Muscle of arm (tissue), 1 donor: ENCODE measurements at regions not wholly inside any gene's neighbourhood (a gene's known extent, or its start where the extent isn't known, plus 50 kb on each side); places are given as distances from the start of the nearest gene placed in this dataset.

Experiments
- DNase-seq: peaks from one replicate; pipeline ENCODE4 v3.0.0-alpha.2; 2013

DNA sequence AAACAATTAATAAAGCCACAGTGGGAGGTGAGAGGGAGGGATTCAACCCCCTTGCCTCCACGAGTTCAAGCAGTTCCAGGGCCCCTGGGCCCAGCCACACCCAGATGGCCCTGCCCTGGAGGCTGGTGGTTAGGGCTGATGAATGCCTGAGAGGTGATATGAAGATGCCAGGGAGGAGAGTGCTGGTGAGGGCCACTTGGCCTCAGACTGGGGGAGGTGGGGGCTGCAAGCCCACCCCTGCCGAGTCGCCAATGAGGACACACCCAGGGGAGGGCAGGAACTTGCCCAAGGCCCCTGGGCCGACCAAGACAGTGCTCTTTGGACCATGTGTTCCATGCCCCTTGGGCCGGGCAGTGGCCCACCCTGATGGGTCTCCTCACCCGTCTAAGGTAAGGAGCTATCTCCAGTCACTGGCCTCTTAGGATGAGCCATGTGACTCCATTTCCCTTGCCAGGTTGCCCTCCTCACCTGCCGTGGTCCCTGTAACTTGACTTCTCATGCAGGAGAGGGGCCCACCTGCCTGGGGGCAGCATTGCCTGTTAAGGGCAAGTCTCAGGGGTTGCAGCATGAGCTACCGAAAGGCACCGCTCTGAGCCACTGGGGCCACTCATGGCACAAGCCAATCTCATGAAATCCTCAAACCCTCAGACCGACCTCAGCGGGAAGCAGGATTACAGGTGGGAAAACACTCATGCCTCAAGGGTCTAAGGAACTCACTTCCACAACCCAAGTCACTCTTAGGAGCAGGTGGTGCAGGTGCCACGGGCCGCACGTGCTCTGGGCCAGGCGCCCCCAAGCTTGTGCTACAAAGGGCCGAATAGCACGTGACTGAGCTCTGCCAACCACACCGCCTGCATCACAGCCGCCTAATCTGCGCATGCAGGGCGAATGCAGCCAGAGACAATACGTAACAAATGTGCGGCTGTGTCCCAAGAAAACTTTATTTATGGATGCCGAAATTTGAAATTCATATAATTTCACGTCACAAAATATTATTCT, 147.4 kb upstream of the MLN start:
- DNase-seq = no peak

DNA sequence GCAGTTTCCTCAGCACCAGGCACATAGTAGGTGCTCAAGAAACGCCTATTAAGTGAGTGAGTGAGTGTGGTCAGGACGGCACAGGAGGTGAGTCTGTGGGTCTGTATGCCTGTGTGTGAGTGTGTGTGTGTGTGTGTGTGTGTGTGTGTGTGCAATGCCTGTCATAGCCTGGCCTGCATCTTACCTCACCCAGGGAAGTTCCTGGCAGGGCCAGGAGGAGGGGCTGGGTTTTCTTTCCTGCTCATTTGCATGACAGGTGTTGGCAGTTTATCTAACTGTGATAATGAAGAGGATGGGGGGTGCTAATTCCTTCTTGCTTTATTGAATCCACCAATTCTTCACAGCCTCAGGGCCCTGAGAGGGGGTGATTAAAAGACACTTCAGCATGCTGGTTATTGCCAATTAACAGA, 146.7 kb upstream of the MLN start:
- DNase-seq = no peak

GRCh38 chr6:33949877-33950435, 146.2 kb upstream of the MLN start:
- DNase-seq = no peak

- DNase-seq = no peak
Measured at GRCh38 chr6:33949111-33949510, 145.3 kb upstream of the MLN start.

DNA sequence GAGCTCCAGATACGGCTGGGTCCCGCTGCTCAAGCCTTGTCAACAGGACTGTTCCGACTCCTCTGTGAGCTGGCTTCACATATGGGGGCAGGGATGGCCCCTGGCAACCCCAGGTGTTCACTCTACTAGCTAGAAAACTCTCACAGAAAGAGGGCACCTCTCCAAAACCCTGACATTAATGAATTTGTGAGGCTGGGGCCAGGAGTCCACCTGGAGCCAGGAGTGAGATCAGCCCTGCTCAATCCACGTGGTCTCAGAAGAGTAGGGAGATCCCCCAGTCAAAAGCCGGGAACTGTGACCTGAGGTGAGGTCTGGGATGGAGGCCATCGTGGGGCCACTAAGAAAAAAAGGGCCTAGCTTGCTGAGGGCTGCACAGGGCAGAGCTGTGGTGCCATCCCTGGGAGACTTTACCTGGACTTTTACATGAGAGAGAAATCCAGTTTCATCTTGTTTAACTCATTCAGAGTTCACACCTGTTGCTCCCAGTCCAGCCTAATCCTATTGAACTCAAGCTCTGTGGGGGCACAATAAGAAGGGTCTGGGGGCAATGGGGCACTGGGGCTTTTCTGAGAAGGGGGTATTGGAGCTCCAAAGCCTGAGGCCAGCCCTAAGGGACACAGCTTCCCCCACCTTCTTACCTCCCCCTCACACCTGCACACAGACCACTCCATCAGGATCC, 144.3 kb upstream of the MLN start:
- DNase-seq = no peak

GRCh38 chr6:33947047-33947446, 143.2 kb upstream of the MLN start:
- no peak for DNase-seq

DNA sequence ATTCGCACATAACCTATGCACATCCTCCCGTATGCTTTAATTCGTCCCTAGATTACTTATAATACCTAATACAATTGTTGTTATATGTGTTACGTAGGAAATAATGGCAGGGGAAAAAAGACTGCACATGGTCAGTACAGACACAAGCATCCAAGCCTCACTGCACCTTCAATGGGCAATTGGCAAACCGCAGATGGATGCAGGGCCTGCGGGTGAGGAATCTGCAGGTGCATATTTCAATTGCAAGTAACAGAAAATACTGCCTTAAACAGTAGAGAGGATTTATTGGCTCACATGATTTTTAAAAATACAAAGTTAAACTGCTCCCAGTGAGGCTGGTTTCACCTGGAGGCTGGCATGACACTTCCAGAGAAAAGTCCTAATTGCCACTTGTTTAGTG, 142.1 kb upstream of the MLN start:
- DNase-seq = no peak

DNA sequence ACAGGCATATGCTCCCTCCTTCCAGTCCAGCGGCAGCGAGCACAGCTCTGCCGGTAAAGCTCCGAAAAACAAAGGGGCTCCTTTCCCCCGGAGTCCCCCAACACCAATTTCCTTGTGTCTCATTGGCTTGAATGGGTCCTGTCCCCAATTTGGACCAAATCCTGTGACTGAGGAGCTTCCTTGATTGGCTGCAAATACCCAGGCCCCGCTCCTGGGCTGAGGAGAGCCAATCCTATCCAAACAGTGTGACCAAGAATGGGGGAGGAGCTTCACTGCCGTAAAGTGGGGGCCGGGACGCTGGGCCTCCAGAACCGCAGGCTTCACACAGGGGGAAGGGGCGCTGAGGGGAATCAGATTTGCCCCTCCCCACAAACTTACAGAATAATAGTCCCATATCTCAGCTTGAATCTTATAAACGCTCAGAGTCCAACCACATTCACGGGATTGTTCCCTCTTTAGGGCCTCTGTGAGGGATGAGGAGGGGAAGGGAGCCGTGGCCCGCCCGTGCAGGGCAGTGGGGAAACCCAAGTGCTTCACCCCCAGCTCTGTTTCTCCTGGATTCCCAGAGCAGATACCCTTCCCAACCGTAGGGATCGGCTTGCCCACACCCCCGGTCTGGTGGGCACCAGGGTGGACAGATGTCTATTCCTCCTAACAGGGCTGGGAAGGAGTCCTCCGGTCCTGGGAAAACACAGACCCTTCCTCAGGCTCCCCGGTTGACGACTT, 141.0 kb upstream of the MLN start:
- DNase-seq = no peak

- DNase-seq = no peak
Measured at GRCh38 chr6:33936886-33937285, 133.1 kb upstream of the MLN start.

- no peak for DNase-seq
Measured at GRCh38 chr6:33935439-33936080, 131.8 kb upstream of the MLN start.

DNA sequence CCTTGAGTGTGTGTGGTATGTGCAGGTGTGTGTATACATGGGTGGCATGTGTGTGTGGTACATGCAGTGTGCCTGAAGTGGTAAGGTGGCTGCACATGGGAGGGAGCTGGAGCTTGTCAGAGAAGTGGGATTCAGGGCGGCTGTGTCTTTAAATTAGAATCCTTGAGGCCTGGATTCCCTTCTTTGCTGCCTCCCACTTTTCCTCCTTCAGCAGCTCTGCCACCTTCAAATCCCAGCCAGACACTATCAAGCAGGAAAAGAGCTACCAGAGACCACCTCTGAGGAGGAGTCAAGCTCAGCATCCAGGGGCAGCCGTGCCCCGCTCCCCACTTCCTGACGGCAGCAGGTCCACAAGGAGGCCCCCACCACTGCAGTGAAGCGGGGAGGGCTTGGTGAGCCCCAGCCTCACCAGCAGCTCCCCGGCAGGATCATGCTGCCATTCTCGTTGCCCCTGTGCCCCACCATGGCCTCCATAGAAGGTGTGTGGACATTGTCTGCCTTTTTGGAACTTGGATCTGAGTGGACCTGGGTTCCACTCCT, 131.0 kb upstream of the MLN start:
- no peak for DNase-seq

GRCh38 chr6:33933101-33933500, 129.3 kb upstream of the MLN start:
- no peak for DNase-seq

GRCh38 chr6:33931799-33932198, 128.0 kb upstream of the MLN start:
- no peak for DNase-seq

DNA sequence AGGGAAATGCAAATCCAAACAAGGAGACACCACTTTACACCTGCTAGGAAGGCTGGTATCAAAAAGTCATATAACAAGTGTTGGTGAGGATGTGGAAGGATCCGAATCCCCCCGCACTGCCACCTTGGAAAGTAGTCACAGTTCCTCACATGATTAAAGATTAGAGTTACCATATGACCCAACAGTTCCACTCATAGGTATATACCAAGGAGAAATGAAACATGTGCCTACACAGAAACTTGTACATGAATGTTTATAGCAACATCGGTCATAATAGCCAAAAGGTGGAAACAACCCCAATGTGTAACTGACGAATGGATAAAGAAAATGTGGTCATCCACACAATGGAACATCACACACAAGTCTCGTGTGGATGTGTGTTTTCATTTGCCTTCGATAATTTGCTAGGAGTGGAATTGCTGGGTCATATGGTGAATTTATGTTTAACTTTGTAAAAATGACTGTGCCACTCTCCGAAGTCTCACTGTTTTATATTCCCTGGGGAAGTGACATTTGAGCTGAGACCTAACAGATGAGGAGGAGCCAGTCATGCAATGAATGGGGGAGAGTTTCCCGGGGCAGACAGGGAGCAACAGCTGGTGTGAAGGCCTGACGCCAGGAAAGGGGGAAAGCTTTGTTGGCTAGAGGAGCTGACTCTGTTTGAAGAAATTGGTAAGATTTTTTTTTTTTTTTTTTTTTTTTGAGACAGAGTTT, 125.9 kb upstream of the MLN start:
- DNase-seq = peak; percentile 20

- DNase-seq = no peak
Measured at GRCh38 chr6:33927616-33928015, 123.8 kb upstream of the MLN start.

- no peak for DNase-seq
Measured at GRCh38 chr6:33927112-33927511, 123.3 kb upstream of the MLN start.

DNA sequence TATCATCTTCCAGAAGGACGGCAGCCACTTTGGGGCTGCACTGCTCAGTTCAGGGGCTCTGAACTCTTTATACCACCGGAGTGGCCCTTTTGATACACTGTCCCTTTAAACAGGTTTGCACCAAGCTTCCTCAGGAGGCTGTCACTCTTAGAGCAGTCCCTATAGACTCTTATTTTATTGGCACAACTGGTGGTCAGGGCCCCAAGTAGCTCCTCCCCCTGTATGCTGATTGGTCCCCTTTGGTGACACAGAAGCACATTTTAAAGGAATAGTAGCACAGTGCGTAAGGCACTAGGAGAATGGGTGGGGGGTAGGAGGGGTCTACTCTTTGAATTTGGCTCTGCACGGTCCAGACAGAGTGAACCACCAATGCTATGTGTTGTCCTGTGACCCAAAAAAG, 122.6 kb upstream of the MLN start:
- no peak for DNase-seq

GRCh38 chr6:33925936-33926335, 122.1 kb upstream of the MLN start:
- DNase-seq = no peak

- no peak for DNase-seq
Measured at GRCh38 chr6:33925210-33925609, 121.4 kb upstream of the MLN start.

DNA sequence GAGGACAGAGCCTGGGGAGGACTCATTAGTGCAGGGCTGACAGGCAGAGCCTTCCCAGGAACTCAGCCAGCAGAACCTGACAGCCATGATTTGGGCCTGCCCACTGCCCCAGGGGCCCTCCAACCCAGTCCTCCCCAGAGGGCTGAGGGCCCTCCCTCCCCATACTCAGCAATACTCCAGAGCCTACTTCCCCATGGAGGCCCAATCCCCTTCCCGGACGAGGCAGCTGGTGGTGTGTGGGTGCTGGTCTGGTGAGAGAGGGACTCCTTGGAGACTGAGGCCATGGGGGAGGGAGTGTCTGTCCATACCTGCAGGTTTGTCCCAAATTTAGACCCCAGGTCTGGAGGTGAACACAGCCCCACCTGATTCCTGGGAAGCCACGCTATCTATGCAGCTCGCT, 120.9 kb upstream of the MLN start:
- no peak for DNase-seq
